C4-2B (cell line): ENCODE measurements at regions not wholly inside any gene's neighbourhood (a gene's known extent, or its start where the extent isn't known, plus 50 kb on each side); places are given as distances from the start of the nearest gene placed in this dataset.

Experiments
- H3K27ac ChIP-seq: fragments of 450-650 bp; 2 replicates; pipeline ENCODE4 v1.5.1; 2017
- CTCF ChIP-seq: fragments of 450-650 bp; conservative IDR thresholded peaks from 2 replicates; pipeline ENCODE4 v1.5.1; 2017; ENCODE audit warnings: mild to moderate bottlenecking
- ZFX ChIP-seq: fragments of 450-650 bp; IDR thresholded peaks from 2 replicates; pipeline ENCODE4 v1.6.1; 2017

- no peak for TF ChIP-seq CTCF
- TF ChIP-seq ZFX: no peak
- H3K27ac ChIP-seq: no peak overlapping the region
Observed at GRCh38 chr21:24705201-24705600, 902.1 kb downstream of the MRPL39 start.

- TF ChIP-seq ZFX: no peak
- no peak for TF ChIP-seq CTCF
- no peak overlapping the region for H3K27ac ChIP-seq
Observed at GRCh38 chr21:24693779-24694178, 913.5 kb downstream of the MRPL39 start.

GRCh38 chr21:24681456-24681855 is 925.8 kb downstream of the MRPL39 start:
- no peak overlapping the region for H3K27ac ChIP-seq
- TF ChIP-seq CTCF (no peak), ZFX (no peak)

- TF ChIP-seq CTCF (no peak), ZFX (no peak)
- H3K27ac ChIP-seq: no peak overlapping the region
Observed at GRCh38 chr21:24671901-24672300, 935.4 kb downstream of the MRPL39 start.

GRCh38 chr21:24658926-24659325 is 948.4 kb downstream of the MRPL39 start:
- no peak overlapping the region for H3K27ac ChIP-seq
- TF ChIP-seq CTCF (no peak), ZFX (no peak)

- H3K27ac ChIP-seq: no peak overlapping the region
- TF ChIP-seq CTCF: no peak
- no peak for TF ChIP-seq ZFX
Observed at GRCh38 chr21:24658026-24658425, 949.3 kb downstream of the MRPL39 start.

- TF ChIP-seq ZFX: no peak
- no peak for TF ChIP-seq CTCF
- no peak overlapping the region for H3K27ac ChIP-seq
Observed at GRCh38 chr21:24649691-24650090, 957.6 kb downstream of the MRPL39 start.
